H1 (cell line): ENCODE measurements at regions not wholly inside any gene's neighbourhood (a gene's known extent, or its start where the extent isn't known, plus 50 kb on each side); places are given as distances from the start of the nearest gene placed in this dataset.

Experiments used
- BRCA1 ChIP-seq: IDR thresholded peaks from 2 replicates; pipeline ENCODE4 v1.6.1; 2012; ENCODE audit warnings: low read depth, low read length, improper control_type of control experiment
- CEBPB ChIP-seq: IDR thresholded peaks from 2 replicates; pipeline ENCODE4 v1.6.1; 2012; ENCODE audit warnings: low read depth, low read length
- CHD1 ChIP-seq: IDR thresholded peaks from 2 replicates; pipeline ENCODE4 v1.6.1; 2012; ENCODE audit warnings: low read depth, low read length, improper control_type of control experiment
- CREB1 ChIP-seq: IDR thresholded peaks from 2 replicates; pipeline ENCODE4 v1.6.1; 2012; ENCODE audit warnings: inconsistent platforms
- EP300 ChIP-seq, 2 experiments: IDR thresholded peaks; 1 replicate in 1 of 2; 2 replicates in 1 of 2; pipeline ENCODE4 v1.6.1; 2011 to 2012; ENCODE audit warnings: low read depth in 2 of 2, low read length in 2 of 2, mild to moderate bottlenecking in 2 of 2, borderline replicate concordance in 1 of 2, inconsistent platforms in 1 of 2, moderate library complexity in 1 of 2
- EZH2 ChIP-seq: fragments of 200-600 bp; sonication (generic); IDR thresholded peaks from 2 replicates; pipeline ENCODE4 v1.7.1; 2012; ENCODE audit warnings: low read depth, mild to moderate bottlenecking, moderate library complexity, low read length, inconsistent platforms; ENCODE audit not compliant: severe bottlenecking
- HDAC2 ChIP-seq, 2 experiments: fragments of 300-600 bp in 1 of 2; sonication (generic) in 1 of 2; IDR thresholded peaks; 2 replicates each; pipeline ENCODE4 v1.6.1; 2011 to 2012; ENCODE audit warnings: low read depth in 2 of 2, low read length in 2 of 2, mild to moderate bottlenecking in 2 of 2, moderate library complexity in 2 of 2, borderline replicate concordance in 1 of 2, inconsistent platforms in 1 of 2
- JUND ChIP-seq: IDR thresholded peaks from 2 replicates; pipeline ENCODE4 v1.6.1; 2011; ENCODE audit warnings: mild to moderate bottlenecking, improper control_type of control experiment, low read length
- POLR2A ChIP-seq, 2 experiments: IDR thresholded peaks; 1 replicate in 1 of 2; 2 replicates in 1 of 2; pipeline ENCODE4 v1.6.1; 2011; ENCODE audit warnings: low read depth in 2 of 2, low read length in 2 of 2, mild to moderate bottlenecking in 2 of 2; ENCODE audit errors: control extremely low read depth in 1 of 2
- POLR2AphosphoS5 ChIP-seq: IDR thresholded peaks from 2 replicates; pipeline ENCODE4 v1.6.1; 2011; ENCODE audit warnings: low read depth, low read length
- SP1 ChIP-seq: IDR thresholded peaks from 2 replicates; pipeline ENCODE4 v1.6.1; 2011; ENCODE audit warnings: low read depth, low read length
- TF ChIP-seq, protein P1 (sequence below), 3 experiments: IDR thresholded peaks; 1 replicate in 2 of 3; 2 replicates in 1 of 3; pipeline versions ENCODE4 v1.5.1 to v1.6.1; 2011; ENCODE audit warnings: low read length in 3 of 3, mild to moderate bottlenecking in 3 of 3, inconsistent platforms in 2 of 3, low read depth in 1 of 3, moderate library complexity in 1 of 3; ENCODE audit not compliant: insufficient read depth in 1 of 3; ENCODE audit errors: control extremely low read depth in 1 of 3

DNA sequence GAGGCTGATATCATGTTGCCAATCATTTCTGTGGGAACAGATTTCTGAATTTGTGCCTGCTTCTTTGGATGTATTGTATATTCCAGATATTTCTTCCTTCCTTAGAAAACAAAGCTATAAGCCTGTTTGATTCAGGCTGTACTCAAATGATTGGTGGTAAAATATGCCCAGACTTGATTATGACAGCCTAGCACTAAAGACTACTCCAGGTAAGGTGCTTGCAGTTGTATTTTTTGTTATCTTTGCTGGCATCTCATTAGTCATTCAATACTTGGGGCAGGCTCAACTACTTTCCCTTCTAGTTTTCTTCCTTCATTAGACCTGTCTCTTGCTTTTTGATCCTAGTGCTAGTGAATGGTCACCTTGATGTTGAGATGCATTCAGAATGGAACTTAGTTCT lies 90.6 kb downstream of the ZNF518B start:
- TF ChIP-seq CHD1 (no peak), HDAC2 (IDR thresholded peaks at IDR 0.05; ENCODE audit: borderline replicate concordance in 1 of 2, low read depth in 2 of 2, low read length in 2 of 2) (no peak), EZH2 (no peak), SP1 (no peak), CEBPB (no peak), POLR2A (IDR thresholded peaks at IDR 0.05; ENCODE audit: control extremely low read depth in 1 of 2, low read depth in 2 of 2, low read length in 2 of 2) (no peak), CREB1 (no peak), BRCA1 (no peak), JUND (no peak), EP300 (IDR thresholded peaks at IDR 0.05; ENCODE audit: borderline replicate concordance in 1 of 2, low read depth in 2 of 2, low read length in 2 of 2) (no peak), POLR2AphosphoS5 (no peak)
- TF ChIP-seq, protein P1, sequence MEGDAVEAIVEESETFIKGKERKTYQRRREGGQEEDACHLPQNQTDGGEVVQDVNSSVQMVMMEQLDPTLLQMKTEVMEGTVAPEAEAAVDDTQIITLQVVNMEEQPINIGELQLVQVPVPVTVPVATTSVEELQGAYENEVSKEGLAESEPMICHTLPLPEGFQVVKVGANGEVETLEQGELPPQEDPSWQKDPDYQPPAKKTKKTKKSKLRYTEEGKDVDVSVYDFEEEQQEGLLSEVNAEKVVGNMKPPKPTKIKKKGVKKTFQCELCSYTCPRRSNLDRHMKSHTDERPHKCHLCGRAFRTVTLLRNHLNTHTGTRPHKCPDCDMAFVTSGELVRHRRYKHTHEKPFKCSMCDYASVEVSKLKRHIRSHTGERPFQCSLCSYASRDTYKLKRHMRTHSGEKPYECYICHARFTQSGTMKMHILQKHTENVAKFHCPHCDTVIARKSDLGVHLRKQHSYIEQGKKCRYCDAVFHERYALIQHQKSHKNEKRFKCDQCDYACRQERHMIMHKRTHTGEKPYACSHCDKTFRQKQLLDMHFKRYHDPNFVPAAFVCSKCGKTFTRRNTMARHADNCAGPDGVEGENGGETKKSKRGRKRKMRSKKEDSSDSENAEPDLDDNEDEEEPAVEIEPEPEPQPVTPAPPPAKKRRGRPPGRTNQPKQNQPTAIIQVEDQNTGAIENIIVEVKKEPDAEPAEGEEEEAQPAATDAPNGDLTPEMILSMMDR (IDR thresholded peaks at IDR 0.05; ENCODE audit: control extremely low read depth in 1 of 3, insufficient read depth in 1 of 3, low read depth in 1 of 3, low read length in 3 of 3) = no peak
